ENCODE measurements at regions not wholly inside any gene's neighbourhood (a gene's known extent, or its start where the extent isn't known, plus 50 kb on each side); places are given as distances from the start of the nearest gene placed in this dataset.

DNA sequence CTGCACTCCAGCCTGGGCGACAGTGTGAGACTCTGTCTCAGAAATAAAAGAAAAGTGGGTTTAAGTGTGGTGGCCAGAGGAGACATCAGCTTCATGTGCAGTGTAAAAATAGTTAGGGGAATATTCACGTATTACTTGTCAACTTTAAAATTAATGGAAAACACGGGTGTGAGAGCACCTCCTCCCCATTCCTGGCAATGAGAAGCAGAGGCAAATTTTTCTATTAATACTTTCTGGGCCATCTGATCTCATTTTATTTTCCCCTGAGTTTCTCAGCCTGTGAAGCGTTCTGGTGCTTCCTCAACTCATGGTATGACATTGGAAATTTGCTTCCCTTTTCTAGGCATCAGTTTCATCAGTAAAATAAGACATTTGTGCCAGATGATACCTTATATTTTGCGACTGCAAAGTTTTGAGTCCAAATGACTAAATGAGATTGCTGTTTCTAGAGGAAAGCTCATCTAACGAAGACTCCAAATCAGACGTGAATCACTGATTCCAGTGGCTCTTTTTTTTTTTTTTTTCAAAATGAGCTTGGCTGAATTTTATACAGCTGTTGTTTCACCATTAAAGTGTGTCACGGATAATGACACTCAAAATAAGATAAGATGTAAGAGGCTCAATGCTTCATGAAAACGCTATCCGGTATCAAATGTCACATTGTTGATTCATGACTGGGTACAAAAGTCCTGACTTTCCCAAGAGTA lies 104.6 kb downstream of the MSX2 start:
- Histone ChIP-seq H3K9ac (no peak overlapping the region), H3K9me3 (ENCODE audit: control insufficient read depth, low read length) (no peaks in the 10 kb centered on the region), H3K79me2 (no peaks in the 10 kb centered on the region), H3K4me1 (no peaks in the 10 kb centered on the region), H2AFZ (no peak overlapping the region), H3K4me3 (ENCODE audit: low read depth, low read length) (no peak overlapping the region), H3K27ac (no peak overlapping the region), H3K27me3 (ENCODE audit: control insufficient read depth, insufficient read depth, low read length) (no peaks in the 10 kb centered on the region), H3K36me3 (ENCODE audit: control insufficient read depth, insufficient read depth, low read length) (no peaks in the 10 kb centered on the region), H3K4me2 (ENCODE audit: low read length) (no peak overlapping the region)
- TF ChIP-seq, protein P1, sequence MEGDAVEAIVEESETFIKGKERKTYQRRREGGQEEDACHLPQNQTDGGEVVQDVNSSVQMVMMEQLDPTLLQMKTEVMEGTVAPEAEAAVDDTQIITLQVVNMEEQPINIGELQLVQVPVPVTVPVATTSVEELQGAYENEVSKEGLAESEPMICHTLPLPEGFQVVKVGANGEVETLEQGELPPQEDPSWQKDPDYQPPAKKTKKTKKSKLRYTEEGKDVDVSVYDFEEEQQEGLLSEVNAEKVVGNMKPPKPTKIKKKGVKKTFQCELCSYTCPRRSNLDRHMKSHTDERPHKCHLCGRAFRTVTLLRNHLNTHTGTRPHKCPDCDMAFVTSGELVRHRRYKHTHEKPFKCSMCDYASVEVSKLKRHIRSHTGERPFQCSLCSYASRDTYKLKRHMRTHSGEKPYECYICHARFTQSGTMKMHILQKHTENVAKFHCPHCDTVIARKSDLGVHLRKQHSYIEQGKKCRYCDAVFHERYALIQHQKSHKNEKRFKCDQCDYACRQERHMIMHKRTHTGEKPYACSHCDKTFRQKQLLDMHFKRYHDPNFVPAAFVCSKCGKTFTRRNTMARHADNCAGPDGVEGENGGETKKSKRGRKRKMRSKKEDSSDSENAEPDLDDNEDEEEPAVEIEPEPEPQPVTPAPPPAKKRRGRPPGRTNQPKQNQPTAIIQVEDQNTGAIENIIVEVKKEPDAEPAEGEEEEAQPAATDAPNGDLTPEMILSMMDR (IDR thresholded peaks at IDR 0.05) = no peak

DNA sequence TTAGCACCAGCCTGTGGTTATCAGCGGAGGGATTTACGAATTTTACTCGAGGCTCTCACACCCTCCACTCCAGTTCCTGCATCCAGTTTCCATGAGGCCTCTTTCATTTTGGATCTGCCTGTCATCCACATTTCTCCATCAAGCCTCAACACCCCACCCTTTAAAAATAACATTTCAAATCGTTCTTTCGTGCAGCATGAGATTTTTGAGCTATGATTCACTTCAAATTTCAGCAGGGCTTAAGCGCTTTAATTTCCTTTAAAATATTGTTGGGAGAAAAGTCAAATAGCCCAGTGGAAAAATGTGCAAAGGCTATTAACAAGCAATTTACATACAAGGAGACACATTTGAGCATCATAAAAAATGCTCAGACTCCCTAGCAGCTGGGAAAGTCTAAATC lies 103.2 kb downstream of the MSX2 start:
- Histone ChIP-seq H3K4me1 (no peaks in the 10 kb centered on the region), H3K36me3 (ENCODE audit: control insufficient read depth, insufficient read depth, low read length) (no peaks in the 10 kb centered on the region), H3K9ac (no peak overlapping the region), H3K27ac (no peak overlapping the region), H3K27me3 (ENCODE audit: control insufficient read depth, insufficient read depth, low read length) (no peaks in the 10 kb centered on the region), H3K4me3 (ENCODE audit: low read depth, low read length) (no peak overlapping the region), H3K79me2 (no peaks in the 10 kb centered on the region), H3K9me3 (ENCODE audit: control insufficient read depth, low read length) (no peaks in the 10 kb centered on the region), H3K4me2 (ENCODE audit: low read length) (no peak overlapping the region), H2AFZ (no peak overlapping the region)
- TF ChIP-seq, protein P1 (IDR thresholded peaks at IDR 0.05) = no peak

DNA sequence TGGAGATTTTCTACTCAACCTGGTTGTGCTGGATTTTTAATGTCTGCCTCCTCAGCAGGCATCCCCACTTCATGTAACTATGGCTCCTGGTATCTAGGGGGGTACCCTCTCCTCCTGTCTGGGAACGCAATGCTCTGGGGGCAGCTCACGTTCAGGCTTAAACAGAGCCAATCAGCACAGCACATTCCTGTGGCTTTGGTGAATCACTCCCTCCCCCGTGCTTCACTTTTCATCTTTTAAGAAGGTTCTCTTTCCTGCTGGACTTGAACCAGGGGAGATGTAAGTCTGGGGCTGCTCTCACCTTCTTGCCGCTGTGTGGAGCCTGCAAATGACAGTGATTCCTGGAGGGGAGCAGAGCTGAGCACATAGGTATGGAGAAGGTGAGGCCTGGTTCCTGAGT lies 101.2 kb downstream of the MSX2 start:
- no peaks in the 10 kb centered on the region for H3K4me1 ChIP-seq
- no peak overlapping the region for H3K9ac ChIP-seq
- H3K9me3 ChIP-seq (ENCODE audit: control insufficient read depth, low read length) = no peaks in the 10 kb centered on the region
- H3K36me3 ChIP-seq (ENCODE audit: control insufficient read depth, insufficient read depth, low read length) = no peaks in the 10 kb centered on the region
- H3K79me2 ChIP-seq = no peaks in the 10 kb centered on the region
- no peak overlapping the region for H2AFZ ChIP-seq
- no peak overlapping the region for H3K27ac ChIP-seq
- TF ChIP-seq, protein P1 (IDR thresholded peaks at IDR 0.05) = no peak
- H3K4me3 ChIP-seq (ENCODE audit: low read depth, low read length) = no peak overlapping the region
- no peak overlapping the region for H3K4me2 ChIP-seq (ENCODE audit: low read length)
- no peaks in the 10 kb centered on the region for H3K27me3 ChIP-seq (ENCODE audit: control insufficient read depth, insufficient read depth, low read length)

DNA sequence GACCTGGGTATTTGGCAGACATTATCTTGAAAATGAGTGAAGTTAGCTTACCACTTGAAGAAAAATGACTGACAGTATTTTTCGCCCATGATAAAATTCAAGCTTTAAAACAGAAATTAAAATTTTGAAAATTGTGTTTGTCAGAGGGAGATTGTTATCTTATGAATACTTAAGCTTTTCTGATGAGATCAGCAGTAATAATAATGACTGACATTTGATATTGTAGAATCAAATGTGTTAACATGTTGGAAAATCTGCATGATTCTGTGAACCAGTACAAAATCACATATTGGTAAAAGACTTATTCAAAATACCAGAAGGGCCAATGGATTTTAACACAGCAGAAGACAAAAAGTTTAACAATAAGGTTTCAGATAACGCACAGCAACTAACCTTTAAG lies 94.0 kb downstream of the MSX2 start:
- TF ChIP-seq, protein P1 (IDR thresholded peaks at IDR 0.05) = no peak
- H3K9ac ChIP-seq = no peak overlapping the region
- H3K4me1 ChIP-seq = no peaks in the 10 kb centered on the region
- H3K27ac ChIP-seq = no peak overlapping the region
- H3K36me3 ChIP-seq (ENCODE audit: control insufficient read depth, insufficient read depth, low read length) = no peaks in the 10 kb centered on the region
- no peaks in the 10 kb centered on the region for H3K9me3 ChIP-seq (ENCODE audit: control insufficient read depth, low read length)
- H2AFZ ChIP-seq = no peak overlapping the region
- no peak overlapping the region for H3K4me2 ChIP-seq (ENCODE audit: low read length)
- no peaks in the 10 kb centered on the region for H3K79me2 ChIP-seq
- no peaks in the 10 kb centered on the region for H3K27me3 ChIP-seq (ENCODE audit: control insufficient read depth, insufficient read depth, low read length)
- no peak overlapping the region for H3K4me3 ChIP-seq (ENCODE audit: low read depth, low read length)

DNA sequence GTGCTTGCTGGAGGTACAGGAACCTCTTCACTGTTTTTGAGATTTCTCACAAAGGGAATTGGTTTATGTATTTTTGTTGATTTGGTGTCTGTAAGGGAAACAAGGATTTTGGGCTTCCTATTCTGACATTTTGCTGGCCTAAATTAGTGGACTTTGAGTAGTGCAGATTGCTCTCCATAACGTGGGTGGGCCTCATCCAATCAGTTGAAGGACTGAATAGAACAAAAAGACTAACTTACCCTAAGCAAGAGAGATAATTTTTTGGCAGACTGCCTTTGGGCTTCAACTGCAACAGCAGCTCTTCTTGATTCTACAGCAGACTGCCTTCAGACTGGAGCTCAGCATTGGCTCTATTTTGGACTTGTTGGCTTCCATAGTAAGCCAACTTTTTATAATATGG lies 93.2 kb downstream of the MSX2 start:
- Histone ChIP-seq H3K36me3 (ENCODE audit: control insufficient read depth, insufficient read depth, low read length) (no peaks in the 10 kb centered on the region), H3K9me3 (ENCODE audit: control insufficient read depth, low read length) (no peaks in the 10 kb centered on the region), H3K4me2 (ENCODE audit: low read length) (no peak overlapping the region), H2AFZ (no peak overlapping the region), H3K9ac (no peak overlapping the region), H3K4me3 (ENCODE audit: low read depth, low read length) (no peak overlapping the region), H3K79me2 (no peaks in the 10 kb centered on the region), H3K4me1 (no peaks in the 10 kb centered on the region), H3K27ac (no peak overlapping the region), H3K27me3 (ENCODE audit: control insufficient read depth, insufficient read depth, low read length) (no peaks in the 10 kb centered on the region)
- TF ChIP-seq, protein P1 (IDR thresholded peaks at IDR 0.05) = no peak

Measured in parathyroid adenoma (tissue), 2 donors.